SK-N-SH (cell line): ENCODE measurements at regions not wholly inside any gene's neighbourhood (a gene's known extent, or its start where the extent isn't known, plus 50 kb on each side); places are given as distances from the start of the nearest gene placed in this dataset.
"Not testable (repeated sequence)": the region's sequence is repeated elsewhere in the genome, so short reads cannot be mapped to it uniquely, and the experiment has no call there.

Source experiments
- EP300 ChIP-seq, 2 experiments: IDR thresholded peaks; 2 replicates each; pipeline versions ENCODE4 v1.4.0 to v1.6.1; 2012; ENCODE audit warnings: borderline replicate concordance in 1 of 2, low read depth in 1 of 2, low read length in 1 of 2
- EZH2phosphoT487 ChIP-seq: fragments of 200-600 bp; sonication (generic); IDR thresholded peaks from 2 replicates; pipeline ENCODE4 v1.6.1; 2017; ENCODE audit warnings: low read depth, mixed run types, mild to moderate bottlenecking, antibody characterized with exemption, moderate library complexity, borderline replicate concordance
- POLR2AphosphoS5 ChIP-seq: IDR thresholded peaks from 2 replicates; pipeline ENCODE4 v1.6.1; 2012; ENCODE audit warnings: low read depth, low read length
- TAF1 ChIP-seq: IDR thresholded peaks from 2 replicates; pipeline ENCODE4 v1.6.1; 2012; ENCODE audit warnings: low read depth, mild to moderate bottlenecking, low read length, moderate library complexity, borderline replicate concordance
- TF ChIP-seq, protein P1 (sequence below): fragments of 200-600 bp; sonication (generic); IDR thresholded peaks from 2 replicates; pipeline ENCODE4 v1.6.1; 2017; ENCODE audit warnings: antibody characterized with exemption, mild to moderate bottlenecking, moderate library complexity

- not testable (repeated sequence) for TF ChIP-seq POLR2AphosphoS5; TAF1; EZH2phosphoT487; EP300 (IDR thresholded peaks at IDR 0.05; ENCODE audit: borderline replicate concordance in 1 of 2, low read depth in 1 of 2, low read length in 1 of 2)
- TF ChIP-seq, protein P1, sequence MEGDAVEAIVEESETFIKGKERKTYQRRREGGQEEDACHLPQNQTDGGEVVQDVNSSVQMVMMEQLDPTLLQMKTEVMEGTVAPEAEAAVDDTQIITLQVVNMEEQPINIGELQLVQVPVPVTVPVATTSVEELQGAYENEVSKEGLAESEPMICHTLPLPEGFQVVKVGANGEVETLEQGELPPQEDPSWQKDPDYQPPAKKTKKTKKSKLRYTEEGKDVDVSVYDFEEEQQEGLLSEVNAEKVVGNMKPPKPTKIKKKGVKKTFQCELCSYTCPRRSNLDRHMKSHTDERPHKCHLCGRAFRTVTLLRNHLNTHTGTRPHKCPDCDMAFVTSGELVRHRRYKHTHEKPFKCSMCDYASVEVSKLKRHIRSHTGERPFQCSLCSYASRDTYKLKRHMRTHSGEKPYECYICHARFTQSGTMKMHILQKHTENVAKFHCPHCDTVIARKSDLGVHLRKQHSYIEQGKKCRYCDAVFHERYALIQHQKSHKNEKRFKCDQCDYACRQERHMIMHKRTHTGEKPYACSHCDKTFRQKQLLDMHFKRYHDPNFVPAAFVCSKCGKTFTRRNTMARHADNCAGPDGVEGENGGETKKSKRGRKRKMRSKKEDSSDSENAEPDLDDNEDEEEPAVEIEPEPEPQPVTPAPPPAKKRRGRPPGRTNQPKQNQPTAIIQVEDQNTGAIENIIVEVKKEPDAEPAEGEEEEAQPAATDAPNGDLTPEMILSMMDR = not testable (repeated sequence)
Observed at GRCh38 chr9:67514587-67514986, 344.1 kb upstream of the ANKRD20A1 start.
